ENCODE measurements at regions not wholly inside any gene's neighbourhood (a gene's known extent, or its start where the extent isn't known, plus 50 kb on each side); places are given as distances from the start of the nearest gene placed in this dataset.

DNA sequence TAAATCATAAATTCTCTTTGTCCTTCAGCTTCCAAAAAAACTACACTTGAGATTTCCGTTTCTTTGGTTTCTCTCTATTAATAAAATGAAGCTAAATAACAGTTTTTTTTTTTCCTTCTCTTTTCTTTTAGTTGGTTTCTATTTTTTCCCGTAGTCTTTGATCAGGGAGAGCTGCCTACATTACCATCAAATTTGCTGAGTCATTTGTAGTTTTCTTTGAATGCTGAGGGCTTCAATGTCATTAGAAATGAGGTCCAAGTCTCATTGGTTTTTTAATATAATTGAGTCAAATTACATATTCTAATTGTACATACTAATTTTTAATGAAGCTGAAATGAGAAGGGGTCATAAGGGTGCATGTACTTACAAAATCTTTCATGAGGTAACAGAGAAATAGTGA, 550.2 kb downstream of the GBA3 start:
- Histone ChIP-seq H3K14ac (ENCODE audit: insufficient read depth, low read length) (no peak overlapping the region), H4K20me1 (ENCODE audit: control insufficient read depth, insufficient read depth, insufficient read length) (no peaks in the 10 kb centered on the region), H2BK15ac (ENCODE audit: low read depth, low read length) (no peak overlapping the region), H2BK12ac (ENCODE audit: insufficient read length, low read depth, low read length) (no peak overlapping the region), H2AK5ac (ENCODE audit: insufficient read length, low read length) (no peak overlapping the region), H3K9ac (ENCODE audit: extremely low read depth, insufficient read length, low read length) (no peak overlapping the region), H4K5ac (ENCODE audit: insufficient read length, low read depth, low read length) (no peak overlapping the region), H2BK5ac (ENCODE audit: insufficient read length, low read length) (no peak overlapping the region), H3K23ac (ENCODE audit: insufficient read length, low read depth, low read length) (no peak overlapping the region), H3K79me2 (ENCODE audit: insufficient read depth, low read length) (no peaks in the 10 kb centered on the region), H2BK20ac (ENCODE audit: low read depth, low read length, poor library complexity, severe bottlenecking) (no peak overlapping the region), H4K91ac (ENCODE audit: insufficient read length, low read depth, low read length) (no peak overlapping the region), H2AFZ (ENCODE audit: low read length) (no peak overlapping the region), H3K4ac (ENCODE audit: low read depth, low read length) (no peak overlapping the region), H3K18ac (ENCODE audit: insufficient read length, low read depth, low read length) (no peak overlapping the region), H3T11ph (ENCODE audit: low read length) (no peak overlapping the region), H2BK120ac (ENCODE audit: low read depth, low read length, poor library complexity, severe bottlenecking) (no peak overlapping the region), H3K9me3 (ENCODE audit: control insufficient read depth, low read depth, low read length) (no peaks in the 10 kb centered on the region), H3K4me1 (ENCODE audit: insufficient read depth, low read length) (no peaks in the 10 kb centered on the region), H4K8ac (replicated peaks; ENCODE audit: insufficient read length, low read depth, low read length) (no peak overlapping the region), H3K23me2 (ENCODE audit: insufficient read length, low read depth, low read length, poor library complexity, severe bottlenecking) (no peaks in the 10 kb centered on the region), H3K56ac (ENCODE audit: insufficient read length, low read depth, low read length) (no peak overlapping the region), H3K27me3 (ENCODE audit: insufficient read depth, low read length) (no peaks in the 10 kb centered on the region), H3K27ac (ENCODE audit: insufficient read length, low read depth, low read length) (no peak overlapping the region), H3K4me2 (ENCODE audit: insufficient read depth, insufficient read length, low read length) (no peak overlapping the region), H3K79me1 (ENCODE audit: insufficient read depth, low read depth, low read length, poor library complexity, severe bottlenecking) (no peaks in the 10 kb centered on the region)
- Mint-ChIP-seq H3K36me3 (ENCODE audit: insufficient read depth in 1 of 3, low read depth in 3 of 3) (no peaks in the 10 kb centered on the region), H3K4me3 (no peak overlapping the region), H3K9me3 (no peaks in the 10 kb centered on the region; a peak in 1 of 5 replicates), H3K4me1 (peaks cover 0 to 4% of the 10 kb centered on the region in 2 experiments; a peak in 2 of 4 replicates), H3K27me3 (ENCODE audit: low read depth) (no peaks in the 10 kb centered on the region), H3K27ac (0 out of 7 replicates have a peak overlapping the region, but pooled peaks of 1 of the 3 experiments have one; percentile 47)
- no peak for DNase-seq
- TF ChIP-seq CTCF (conservative IDR thresholded peaks at IDR 0.05): no peak
- no CpG with 5 or more reads among the region's 2 CpGs for WGBS (ENCODE audit: extremely low coverage, insufficient read length, low lambda C conversion rate)
